ENCODE measurements at regions not wholly inside any gene's neighbourhood (a gene's known extent, or its start where the extent isn't known, plus 50 kb on each side); places are given as distances from the start of the nearest gene placed in this dataset.
"Not testable (repeated sequence)": the region's sequence is repeated elsewhere in the genome, so short reads cannot be mapped to it uniquely, and the experiment has no call there.

GRCh38 chr13:67917291-67917987, 687.3 kb upstream of the PCDH9 start:
- intact Hi-C loops (cut with DNase I) = no loop called here
- Histone ChIP-seq H3K36me3 (no peaks in the 10 kb centered on the region), H3K27me3 (no peaks in the 10 kb centered on the region), H3K4me1 (no peaks in the 10 kb centered on the region), H3K9me3 (peaks cover 0 to 16% (median 0%) of the 10 kb centered on the region in 12 donors), H3K27ac (no peak overlapping the region), H3K4me3 (no peak overlapping the region)
- 62 to 70% (median 69%) methylated on average over 5 of the region's 5 CpGs for WGBS, 4 donors
- ATAC-seq (no peak), DNase-seq (no peak)
- TF ChIP-seq CTCF (IDR thresholded peaks at IDR 0.05) (no peak), POLR2A (IDR thresholded peaks at IDR 0.05) (no peak)

GRCh38 chr13:67916650-67917049, 686.5 kb upstream of the PCDH9 start:
- Histone ChIP-seq H3K4me1 (no peaks in the 10 kb centered on the region), H3K27ac (no peak overlapping the region), H3K4me3 (no peak overlapping the region), H3K36me3 (no peaks in the 10 kb centered on the region), H3K27me3 (no peaks in the 10 kb centered on the region), H3K9me3 (peaks cover 0 to 21% (median 0%) of the 10 kb centered on the region in 12 donors)
- TF ChIP-seq POLR2A (IDR thresholded peaks at IDR 0.05) = no peak
- TF ChIP-seq CTCF (IDR thresholded peaks at IDR 0.05) = no peak
- intact Hi-C loops (cut with DNase I) = no loop called here
- DNase-seq = no peak
- 68 to 84% (median 82%) methylated on average over 1 of the region's 1 CpG for WGBS, 4 donors
- no peak for ATAC-seq

GRCh38 chr13:67914535-67914934, 684.4 kb upstream of the PCDH9 start:
- intact Hi-C loops (cut with DNase I) = no loop called here
- no peaks in the 10 kb centered on the region for H3K36me3 ChIP-seq
- WGBS, 4 donors = 80 to 94% (median 90%) methylated on average over 14 to 27 of the region's 27 CpGs
- no peak overlapping the region for H3K27ac ChIP-seq
- no peaks in the 10 kb centered on the region for H3K27me3 ChIP-seq
- ATAC-seq = no peak
- peak in 1 of 5 donors; percentile 51 for DNase-seq
- TF ChIP-seq CTCF (IDR thresholded peaks at IDR 0.05) (no peak), POLR2A (IDR thresholded peaks at IDR 0.05) (no peak)
- no peaks in the 10 kb centered on the region for H3K4me1 ChIP-seq
- H3K9me3 ChIP-seq = peaks cover 0 to 16% (median 0%) of the 10 kb centered on the region in 12 donors
- H3K4me3 ChIP-seq = no peak overlapping the region

GRCh38 chr13:67902960-67903359, 672.8 kb upstream of the PCDH9 start:
- intact Hi-C loops (cut with DNase I); H3K27me3 ChIP-seq; H3K4me3 ChIP-seq; ATAC-seq; DNase-seq; H3K4me1 ChIP-seq; H3K27ac ChIP-seq; H3K36me3 ChIP-seq: not testable (repeated sequence)
- H3K9me3 ChIP-seq = peaks cover 0 to 18% (median 3%) of the 10 kb centered on the region in 12 donors
- 52 to 73% (median 61%) methylated on average over 8 of the region's 8 CpGs for WGBS, 4 donors

GRCh38 chr13:67880916-67881315, 650.8 kb upstream of the PCDH9 start:
- H3K9me3 ChIP-seq = peaks cover 0 to 11% (median 0%) of the 10 kb centered on the region in 12 donors
- 82 to 94% (median 87%) methylated on average over 1 of the region's 1 CpG for WGBS, 4 donors
- no peaks in the 10 kb centered on the region for H3K4me1 ChIP-seq
- DNase-seq (no peak), ATAC-seq (no peak)
- H3K27ac ChIP-seq = no peak overlapping the region
- no peaks in the 10 kb centered on the region for H3K36me3 ChIP-seq
- H3K4me3 ChIP-seq = no peak overlapping the region
- intact Hi-C loops (cut with DNase I) = no loop called here
- H3K27me3 ChIP-seq = no peaks in the 10 kb centered on the region
- TF ChIP-seq POLR2A (IDR thresholded peaks at IDR 0.05) (no peak), CTCF (IDR thresholded peaks at IDR 0.05) (no peak)

Measured in heart left ventricle (tissue), 16 donors.